Endothelial cell (in vitro differentiated cells): ENCODE measurements at regions not wholly inside any gene's neighbourhood (a gene's known extent, or its start where the extent isn't known, plus 50 kb on each side); places are given as distances from the start of the nearest gene placed in this dataset.
"Not testable (repeated sequence)": the region's sequence is repeated elsewhere in the genome, so short reads cannot be mapped to it uniquely, and the experiment has no call there.

Experiments
- DNase-seq: peaks from one replicate; pipeline ENCODE4 v3.0.0; 2021; ENCODE audit warnings: low spot score
- H3K27ac Mint-ChIP-seq: one replicate; pipeline ENCODE4 v1.8.0; 2021; ENCODE audit warnings: mixed read lengths, inconsistent platforms; ENCODE audit not compliant: unreplicated experiment
- H3K27me3 Mint-ChIP-seq: one replicate; pipeline ENCODE4 v1.8.0; 2021; ENCODE audit warnings: mild to moderate bottlenecking, moderate library complexity, mixed read lengths, inconsistent platforms; ENCODE audit not compliant: unreplicated experiment
- H3K36me3 Mint-ChIP-seq: one replicate; pipeline ENCODE4 v1.8.0; 2021; ENCODE audit warnings: mild to moderate bottlenecking, low read depth, mixed read lengths, inconsistent platforms; ENCODE audit not compliant: unreplicated experiment
- H3K4me1 Mint-ChIP-seq: one replicate; pipeline ENCODE4 v1.8.0; 2021; ENCODE audit warnings: mild to moderate bottlenecking, mixed read lengths, inconsistent platforms; ENCODE audit not compliant: unreplicated experiment
- H3K4me3 Mint-ChIP-seq: one replicate; pipeline ENCODE4 v1.8.0; 2021; ENCODE audit warnings: mild to moderate bottlenecking, mixed read lengths, inconsistent platforms; ENCODE audit not compliant: unreplicated experiment
- H3K9me3 Mint-ChIP-seq: one replicate; pipeline ENCODE4 v1.8.0; 2021; ENCODE audit warnings: mixed read lengths, inconsistent platforms; ENCODE audit not compliant: unreplicated experiment
- CTCF ChIP-seq: fragments of 200-600 bp; sonication (generic); IDR thresholded peaks from one replicate; pipeline ENCODE4 v1.5.0; 2021; ENCODE audit warnings: antibody characterized with exemption; ENCODE audit not compliant: unreplicated experiment

GRCh38 chr7:112581529-112581928 lies 100.7 kb downstream of the LSMEM1 start:
- no peaks in the 10 kb centered on the region for H3K9me3 Mint-ChIP-seq
- no peak for DNase-seq
- H3K4me3 Mint-ChIP-seq: no peak overlapping the region
- no peak for TF ChIP-seq CTCF
- H3K27me3 Mint-ChIP-seq: no peaks in the 10 kb centered on the region
- H3K27ac Mint-ChIP-seq: no peak overlapping the region
- no peaks in the 10 kb centered on the region for H3K4me1 Mint-ChIP-seq
- peaks cover 3% of the 10 kb centered on the region for H3K36me3 Mint-ChIP-seq

- Mint-ChIP-seq H3K36me3 (peaks cover 3% of the 10 kb centered on the region), H3K9me3 (no peaks in the 10 kb centered on the region), H3K27ac (no peak overlapping the region), H3K27me3 (no peaks in the 10 kb centered on the region), H3K4me3 (no peak overlapping the region), H3K4me1 (no peaks in the 10 kb centered on the region)
- no peak for TF ChIP-seq CTCF
- DNase-seq: no peak
These were observed 103.5 kb downstream of the LSMEM1 start for GRCh38 chr7:112584290-112584689.

- H3K9me3 Mint-ChIP-seq: no peaks in the 10 kb centered on the region
- no peak for DNase-seq
These were observed 106.7 kb downstream of the LSMEM1 start for GRCh38 chr7:112587504-112587903.

GRCh38 chr7:112592565-112593263 lies 111.9 kb downstream of the LSMEM1 start:
- not testable (repeated sequence) for H3K4me1 Mint-ChIP-seq, H3K36me3 Mint-ChIP-seq, H3K27ac Mint-ChIP-seq, H3K4me3 Mint-ChIP-seq, H3K9me3 Mint-ChIP-seq, H3K27me3 Mint-ChIP-seq, DNase-seq

More at GRCh38 chr7:112587504-112587903, 106.7 kb downstream of the LSMEM1 start:
- H3K4me3 Mint-ChIP-seq: no peak overlapping the region
- H3K4me1 Mint-ChIP-seq: no peaks in the 10 kb centered on the region
- no peak overlapping the region for H3K27ac Mint-ChIP-seq
- no peaks in the 10 kb centered on the region for H3K27me3 Mint-ChIP-seq
- no peak for TF ChIP-seq CTCF
- H3K36me3 Mint-ChIP-seq: no peaks in the 10 kb centered on the region

- Mint-ChIP-seq H3K27ac (no peak overlapping the region), H3K27me3 (no peaks in the 10 kb centered on the region), H3K4me1 (no peaks in the 10 kb centered on the region), H3K36me3 (no peaks in the 10 kb centered on the region), H3K9me3 (no peaks in the 10 kb centered on the region), H3K4me3 (no peak overlapping the region)
- TF ChIP-seq CTCF: no peak
- DNase-seq: no peak
These were observed 113.6 kb downstream of the LSMEM1 start for GRCh38 chr7:112594397-112594796.
